Trophoblast cell (in vitro differentiated cells and primary cell): ENCODE measurements at regions not wholly inside any gene's neighbourhood (a gene's known extent, or its start where the extent isn't known, plus 50 kb on each side); places are given as distances from the start of the nearest gene placed in this dataset.

Experiments
- DNase-seq, 2 donors: peaks; one replicate each; pipeline ENCODE4 v3.0.0-alpha.2; 2016
- H2AFZ ChIP-seq: 2 replicates; pipeline ENCODE4 v1.6.1; 2013; ENCODE audit warnings: low read length, moderate library complexity, mild to moderate bottlenecking; ENCODE audit not compliant: insufficient read depth, poor library complexity
- H2AK5ac ChIP-seq: 2 replicates; pipeline ENCODE4 v1.6.1; 2013; ENCODE audit warnings: mild to moderate bottlenecking, low read length
- H2BK120ac ChIP-seq: 2 replicates; pipeline ENCODE4 v1.6.1; 2013; ENCODE audit warnings: low read length, mild to moderate bottlenecking, moderate library complexity; ENCODE audit not compliant: insufficient read depth, poor library complexity
- H2BK12ac ChIP-seq: 2 replicates; pipeline ENCODE4 v1.6.1; 2013; ENCODE audit warnings: mild to moderate bottlenecking, low read length, moderate library complexity
- H2BK5ac ChIP-seq: 2 replicates; pipeline ENCODE4 v1.6.1; 2013; ENCODE audit warnings: low read length, low read depth, moderate library complexity, mild to moderate bottlenecking; ENCODE audit not compliant: poor library complexity
- H3K14ac ChIP-seq: 2 replicates; pipeline ENCODE4 v1.6.1; 2013; ENCODE audit warnings: mild to moderate bottlenecking, low read length
- H3K18ac ChIP-seq: 2 replicates; pipeline ENCODE4 v1.6.1; 2013; ENCODE audit warnings: mild to moderate bottlenecking, low read length
- H3K23ac ChIP-seq: 2 replicates; pipeline ENCODE4 v1.6.1; 2013; ENCODE audit warnings: low read length
- H3K27ac ChIP-seq: 2 replicates; pipeline ENCODE4 v1.5.1; 2013; ENCODE audit warnings: low read depth, mild to moderate bottlenecking, inconsistent platforms, low read length, moderate library complexity
- H3K27me3 ChIP-seq: 2 replicates; pipeline ENCODE4 v1.6.1; 2013; ENCODE audit warnings: inconsistent platforms, mild to moderate bottlenecking, low read length, moderate library complexity; ENCODE audit not compliant: insufficient read depth
- H3K36me3 ChIP-seq, 2 experiments: 1 replicate in 1 of 2; 2 replicates in 1 of 2; pipeline ENCODE4 v1.6.1; 2013; ENCODE audit warnings: low read length in 2 of 2, mild to moderate bottlenecking in 2 of 2, moderate library complexity in 1 of 2; ENCODE audit not compliant: insufficient read depth in 2 of 2, control insufficient read depth in 1 of 2
- H3K4ac ChIP-seq: 2 replicates; pipeline ENCODE4 v1.6.1; 2013; ENCODE audit warnings: low read depth, mild to moderate bottlenecking, low read length, moderate library complexity
- H3K4me1 ChIP-seq, 2 experiments: 1 replicate in 1 of 2; 2 replicates in 1 of 2; pipeline ENCODE4 v1.6.1; 2013; ENCODE audit warnings: low read length in 2 of 2, mild to moderate bottlenecking in 2 of 2, moderate library complexity in 1 of 2; ENCODE audit not compliant: insufficient read depth in 2 of 2, control insufficient read depth in 1 of 2
- H3K4me2 ChIP-seq: 2 replicates; pipeline ENCODE4 v1.6.1; 2013; ENCODE audit warnings: inconsistent platforms, mild to moderate bottlenecking, low read length, moderate library complexity
- H3K4me3 ChIP-seq: 2 replicates; pipeline ENCODE4 v1.5.1; 2013; ENCODE audit warnings: mild to moderate bottlenecking, low read depth, low read length, inconsistent platforms
- H3K79me1 ChIP-seq: one replicate; pipeline ENCODE4 v1.6.1; 2013; ENCODE audit warnings: low read length
- H3K79me2 ChIP-seq: 2 replicates; pipeline ENCODE4 v1.6.1; 2013; ENCODE audit warnings: low read length, mild to moderate bottlenecking; ENCODE audit not compliant: control insufficient read depth, insufficient read depth, poor library complexity
- H3K9ac ChIP-seq: 2 replicates; pipeline ENCODE4 v1.6.1; 2013; ENCODE audit warnings: mild to moderate bottlenecking, low read length
- H3K9me3 ChIP-seq: 2 replicates; pipeline ENCODE4 v1.6.1; 2013; ENCODE audit warnings: low read depth, mild to moderate bottlenecking, control low read depth, inconsistent platforms, low read length; ENCODE audit not compliant: insufficient read depth
- H4K12ac ChIP-seq: 2 replicates; pipeline ENCODE4 v1.6.1; 2013; ENCODE audit warnings: low read depth, mild to moderate bottlenecking, low read length, moderate library complexity
- H4K8ac ChIP-seq: 2 replicates; pipeline ENCODE4 v1.6.1; 2013; ENCODE audit warnings: low read depth, mild to moderate bottlenecking, low read length, moderate library complexity
- H4K91ac ChIP-seq: one replicate; pipeline ENCODE4 v1.6.1; 2013; ENCODE audit warnings: low read depth, mild to moderate bottlenecking, low read length, moderate library complexity
- WGBS: extraction: QIAGEN DNeasy Blood & Tissue Kit; methylation state at CpG from one replicate; pipeline ENCODE4 v1.1.7; 2013; ENCODE audit warnings: missing lambda C conversion rate; ENCODE audit not compliant: insufficient read length, insufficient coverage; ENCODE audit errors: extremely low coverage; 5-methylcytosine and 5-hydroxymethylcytosine counted together

- no peak overlapping the region for H4K12ac ChIP-seq
- H2AFZ ChIP-seq, result no peak overlapping the region
- no peaks in the 10 kb centered on the region for H3K36me3 ChIP-seq
- no peak overlapping the region for H3K23ac ChIP-seq
- H3K4me2 ChIP-seq, result no peak overlapping the region
- no peak overlapping the region for H2BK12ac ChIP-seq
- H3K27ac ChIP-seq, result no peak overlapping the region
- H3K4me1 ChIP-seq, result no peaks in the 10 kb centered on the region
- no peaks in the 10 kb centered on the region for H3K79me1 ChIP-seq
- no CpG with 5 or more reads among the region's 1 CpG for WGBS
- no peak overlapping the region for H3K9ac ChIP-seq
- no peak overlapping the region for H2BK120ac ChIP-seq
- no peak overlapping the region for H3K4ac ChIP-seq
- no peak overlapping the region for H2BK5ac ChIP-seq
- H3K27me3 ChIP-seq, result no peaks in the 10 kb centered on the region
- no peaks in the 10 kb centered on the region for H3K79me2 ChIP-seq
- H3K4me3 ChIP-seq, result no peak overlapping the region
- H2AK5ac ChIP-seq, result no peak overlapping the region
- peaks cover 55% of the 10 kb centered on the region for H3K9me3 ChIP-seq
- H3K14ac ChIP-seq, result no peak overlapping the region
- DNase-seq, result no peak
- H4K8ac ChIP-seq, result no peak overlapping the region
- H4K91ac ChIP-seq, result no peak overlapping the region
- no peak overlapping the region for H3K18ac ChIP-seq
Observed at GRCh38 chr17:22511431-22511830, 819.1 kb downstream of the KCNJ18 start.

GRCh38 chr17:22512057-22512456 lies 819.7 kb downstream of the KCNJ18 start:
- no peak overlapping the region for H4K12ac ChIP-seq

DNA sequence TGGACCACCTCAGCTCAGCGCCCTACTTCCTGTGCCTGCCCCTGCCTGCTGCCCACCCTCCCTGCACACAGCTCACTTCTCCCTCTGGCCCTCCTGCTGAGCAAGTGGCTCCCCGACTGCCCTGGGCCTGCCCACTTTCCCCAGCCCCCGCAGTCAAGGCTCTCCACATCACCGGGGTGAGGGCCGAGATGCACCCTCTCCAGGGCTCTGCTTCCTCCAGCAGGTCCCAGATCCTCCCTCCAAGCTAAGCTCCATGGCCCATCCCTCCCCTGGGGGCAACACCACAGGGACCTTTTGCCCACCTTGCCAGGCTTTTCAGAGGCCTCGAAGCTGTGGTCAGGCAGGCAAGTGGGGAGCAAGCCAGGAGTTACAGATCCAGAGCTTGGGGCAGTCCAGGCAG lies 820.2 kb downstream of the KCNJ18 start:
- no peak overlapping the region for H3K18ac ChIP-seq
- H3K9me3 ChIP-seq, result peaks cover 58% of the 10 kb centered on the region
- H4K12ac ChIP-seq, result no peak overlapping the region
- no peak overlapping the region for H2BK120ac ChIP-seq
- no CpG with 5 or more reads among the region's 6 CpGs for WGBS
- H3K4me2 ChIP-seq, result no peak overlapping the region
- no peak overlapping the region for H2AK5ac ChIP-seq
- H3K4ac ChIP-seq, result no peak overlapping the region
- H4K8ac ChIP-seq, result no peak overlapping the region
- H3K79me2 ChIP-seq, result no peaks in the 10 kb centered on the region
- H3K9ac ChIP-seq, result no peak overlapping the region
- no peak overlapping the region for H3K4me3 ChIP-seq
- H4K91ac ChIP-seq, result no peak overlapping the region
- no peak for DNase-seq
- H2AFZ ChIP-seq, result no peak overlapping the region
- H2BK5ac ChIP-seq, result no peak overlapping the region
- no peaks in the 10 kb centered on the region for H3K79me1 ChIP-seq
- no peak overlapping the region for H3K14ac ChIP-seq
- H3K27me3 ChIP-seq, result no peaks in the 10 kb centered on the region
- H3K4me1 ChIP-seq, result no peaks in the 10 kb centered on the region
- H2BK12ac ChIP-seq, result no peak overlapping the region
- H3K23ac ChIP-seq, result no peak overlapping the region
- H3K27ac ChIP-seq, result no peak overlapping the region
- H3K36me3 ChIP-seq, result no peaks in the 10 kb centered on the region

More at GRCh38 chr17:22512057-22512456, 819.7 kb downstream of the KCNJ18 start:
- H3K4ac ChIP-seq, result no peak overlapping the region
- no peak overlapping the region for H3K4me3 ChIP-seq
- H2AFZ ChIP-seq, result no peak overlapping the region
- no peak for DNase-seq
- no peak overlapping the region for H3K23ac ChIP-seq
- no peak overlapping the region for H3K4me2 ChIP-seq
- no peak overlapping the region for H3K9ac ChIP-seq
- H2BK120ac ChIP-seq, result no peak overlapping the region
- H3K27me3 ChIP-seq, result no peaks in the 10 kb centered on the region
- H4K91ac ChIP-seq, result no peak overlapping the region
- H3K4me1 ChIP-seq, result no peaks in the 10 kb centered on the region
- no peak overlapping the region for H3K18ac ChIP-seq
- no peaks in the 10 kb centered on the region for H3K79me2 ChIP-seq
- H3K14ac ChIP-seq, result no peak overlapping the region
- H3K27ac ChIP-seq, result no peak overlapping the region
- H2BK5ac ChIP-seq, result no peak overlapping the region
- H3K36me3 ChIP-seq, result no peaks in the 10 kb centered on the region
- H3K9me3 ChIP-seq, result peaks cover 56% of the 10 kb centered on the region
- no peak overlapping the region for H4K8ac ChIP-seq
- no peaks in the 10 kb centered on the region for H3K79me1 ChIP-seq
- no CpG with 5 or more reads among the region's 3 CpGs for WGBS
- no peak overlapping the region for H2AK5ac ChIP-seq
- no peak overlapping the region for H2BK12ac ChIP-seq

- Histone ChIP-seq H3K18ac (no peak overlapping the region), H3K4me2 (no peak overlapping the region), H3K27me3 (no peaks in the 10 kb centered on the region), H2BK12ac (no peak overlapping the region), H3K4me3 (no peak overlapping the region), H3K4me1 (no peaks in the 10 kb centered on the region), H3K9ac (no peak overlapping the region), H3K23ac (no peak overlapping the region), H3K36me3 (no peaks in the 10 kb centered on the region), H2AK5ac (no peak overlapping the region), H2AFZ (no peak overlapping the region), H4K8ac (no peak overlapping the region), H3K9me3 (peaks cover 59% of the 10 kb centered on the region), H3K14ac (no peak overlapping the region), H3K27ac (no peak overlapping the region), H2BK120ac (no peak overlapping the region), H3K79me1 (no peaks in the 10 kb centered on the region), H4K12ac (no peak overlapping the region), H3K79me2 (no peaks in the 10 kb centered on the region), H3K4ac (no peak overlapping the region), H2BK5ac (no peak overlapping the region), H4K91ac (no peak overlapping the region)
- WGBS, result no CpG with 5 or more reads among the region's 21 CpGs
- DNase-seq, result no peak
Observed at GRCh38 chr17:22512997-22513538, 820.7 kb downstream of the KCNJ18 start.
